GM12878 (cell line): ENCODE measurements at regions not wholly inside any gene's neighbourhood (a gene's known extent, or its start where the extent isn't known, plus 50 kb on each side); places are given as distances from the start of the nearest gene placed in this dataset.

Experiments used
- ATAC-seq: fragments of 200-7000 bp; cut with Tn5 transposase; 3 replicates; pipeline ENCODE4 v1.9.1; 2020; ENCODE audit warnings: mild to moderate bottlenecking, moderate library complexity
- BruUV-seq: library from RNA; stranded (reverse); fragments of 400-500 nt; replicated peaks from 2 replicates; lab custom pipeline; 2021; lab: Mats Ljungman, UMichigan
- CTCF ChIA-PET: fragments of 300-600 bp; sonication (Branson Sonifier 250); formaldehyde crosslinking; extraction: SDS; loops from one replicate; lab custom pipeline; 2021; ENCODE audit warnings: inconsistent platforms; lab: Yijun Ruan, JAX
- POLR2A ChIA-PET: fragments of 350-600 bp; formaldehyde crosslinking; extraction: SDS; loops from one replicate; lab custom pipeline; 2021; ENCODE audit warnings: inconsistent platforms; lab: Charles Lee
- RAD21 ChIA-PET: fragments of 300-600 bp; sonication (Branson Sonifier 250); formaldehyde crosslinking; loops from one replicate; lab custom pipeline; 2023; ENCODE audit warnings: antibody characterized with exemption; ENCODE audit not compliant: unreplicated experiment; lab: Charles Lee
- SMC1A ChIA-PET: fragments of 300-600 bp; sonication (Branson Sonifier 250); formaldehyde crosslinking; loops from one replicate; lab custom pipeline; 2023; ENCODE audit not compliant: unreplicated experiment, uncharacterized antibody; lab: Charles Lee
- DNase-seq: peaks from one replicate; pipeline ENCODE4 v3.0.0-alpha.2; 2011; ENCODE audit warnings: low read depth, low spot score
- FAIRE-seq: peaks from 3 replicates; lab custom pipeline; 2011; peaks lifted over from hg19 to GRCh38; lab: Jason Lieb, UNC
- H2AFZ ChIP-seq: 2 replicates; pipeline ENCODE4 v1.6.0; 2011; ENCODE audit warnings: low read depth, low read length, control low read depth; ENCODE audit not compliant: control insufficient read depth
- H3K27ac ChIP-seq: 2 replicates; pipeline ENCODE4 v1.5.1; 2011; ENCODE audit warnings: control low read depth; ENCODE audit not compliant: control insufficient read depth, insufficient read depth
- H3K27me3 ChIP-seq, 2 experiments: replicated peaks in 1 of 2; 2 replicates each; pipeline versions ENCODE4 v1.6.0 to v1.6.1; 2011; ENCODE audit warnings: low read length in 1 of 2; ENCODE audit not compliant: control insufficient read depth in 2 of 2, insufficient read depth in 2 of 2
- H3K36me3 ChIP-seq, 2 experiments: 2 replicates each; pipeline ENCODE4 v1.5.1; 2011; ENCODE audit warnings: low read length in 1 of 2; ENCODE audit not compliant: control insufficient read depth in 2 of 2, insufficient read depth in 2 of 2
- H3K4me1 ChIP-seq: 2 replicates; pipeline ENCODE4 v1.6.1; 2011; ENCODE audit warnings: mild to moderate bottlenecking, low read length, moderate library complexity, mixed read lengths; ENCODE audit not compliant: control insufficient read depth, insufficient read depth
- H3K4me2 ChIP-seq: 2 replicates; pipeline ENCODE4 v1.6.0; 2011; ENCODE audit warnings: control low read depth; ENCODE audit not compliant: control insufficient read depth, insufficient read depth
- H3K4me3 ChIP-seq: fragments of 200-600 bp; sonication (generic); 2 replicates; pipeline ENCODE4 v1.5.1; 2016
- H3K79me2 ChIP-seq: 2 replicates; pipeline ENCODE4 v1.6.0; 2011; ENCODE audit warnings: low read length; ENCODE audit not compliant: control insufficient read depth, insufficient read depth
- H3K9ac ChIP-seq: 2 replicates; pipeline ENCODE4 v1.8.0; 2011; ENCODE audit warnings: low read length, control low read depth, mixed read lengths; ENCODE audit not compliant: control insufficient read depth, insufficient read depth
- H3K9me3 ChIP-seq: replicated peaks from 3 replicates; pipeline ENCODE4 v1.5.1; 2011; ENCODE audit warnings: mild to moderate bottlenecking, low read length; ENCODE audit not compliant: control insufficient read depth, insufficient read depth
- H4K20me1 ChIP-seq: 2 replicates; pipeline ENCODE4 v1.6.0; 2011; ENCODE audit not compliant: control insufficient read depth, insufficient read depth
- BHLHE40 ChIP-seq, 2 experiments: fragments of 450-650 bp in 1 of 2; IDR thresholded peaks; 2 replicates each; pipeline ENCODE4 v1.6.1; 2011 to 2017; ENCODE audit warnings: low read depth in 2 of 2, borderline replicate concordance in 1 of 2, improper control_type of control experiment in 1 of 2, low read length in 1 of 2, mild to moderate bottlenecking in 1 of 2
- BMI1 ChIP-seq: fragments of 450-650 bp; IDR thresholded peaks from 2 replicates; pipeline ENCODE4 v1.6.1; 2016; ENCODE audit warnings: mild to moderate bottlenecking, moderate library complexity, borderline replicate concordance
- CREM ChIP-seq: IDR thresholded peaks from 2 replicates; pipeline ENCODE4 v1.6.1; 2014; ENCODE audit warnings: antibody characterized with exemption, low read depth
- EED ChIP-seq: sonication (generic); IDR thresholded peaks from 2 replicates; pipeline ENCODE4 v1.6.1; 2016; ENCODE audit warnings: antibody characterized with exemption, low read depth
- HDAC6 ChIP-seq: fragments of 200-600 bp; sonication (generic); IDR thresholded peaks from one replicate; pipeline ENCODE4 v1.8.0; 2017; ENCODE audit warnings: antibody characterized with exemption; ENCODE audit not compliant: unreplicated experiment
- HDGF ChIP-seq: fragments of 450-650 bp; IDR thresholded peaks from 2 replicates; pipeline ENCODE4 v1.6.1; 2016; ENCODE audit warnings: antibody characterized with exemption
- MTA2 ChIP-seq: fragments of 450-650 bp; IDR thresholded peaks from 2 replicates; pipeline ENCODE4 v1.6.1; 2016; ENCODE audit warnings: low read depth, mild to moderate bottlenecking, moderate library complexity
- NRF1 ChIP-seq: conservative IDR thresholded peaks from 2 replicates; pipeline ENCODE4 v1.6.1; 2011; ENCODE audit warnings: mild to moderate bottlenecking, low read depth, low read length, improper control_type of control experiment
- RFX5 ChIP-seq: IDR thresholded peaks from 2 replicates; pipeline ENCODE4 v1.6.1; 2011; ENCODE audit warnings: low read depth, low read length, improper control_type of control experiment
- SIX5 ChIP-seq: IDR thresholded peaks from 2 replicates; pipeline ENCODE4 v1.6.1; 2011; ENCODE audit warnings: mild to moderate bottlenecking, low read depth, low read length, moderate library complexity; ENCODE audit not compliant: severe bottlenecking
- SMAD1 ChIP-seq: fragments of 450-650 bp; IDR thresholded peaks from 2 replicates; pipeline ENCODE4 v1.6.1; 2018; ENCODE audit warnings: mild to moderate bottlenecking, low read depth; ENCODE audit not compliant: partially characterized antibody
- YBX1 ChIP-seq: fragments of 450-650 bp; IDR thresholded peaks from 2 replicates; pipeline ENCODE4 v1.6.1; 2016; ENCODE audit warnings: antibody characterized with exemption
- ZBED1 ChIP-seq: IDR thresholded peaks from 2 replicates; pipeline ENCODE4 v1.6.1; 2016; ENCODE audit warnings: borderline replicate concordance
- WGBS: methylation state at CpG from one replicate; pipeline ENCODE4 v1.1.6; 2016; ENCODE audit warnings: low lambda C conversion rate; ENCODE audit not compliant: insufficient replicate concordance, insufficient coverage; ENCODE audit errors: missing lambda C conversion rate; 5-methylcytosine and 5-hydroxymethylcytosine counted together
- in situ Hi-C: fragments of 300-500 bp; cut with MboI; formaldehyde crosslinking; loops from 9 replicates; pipeline ENCODE4 v1.14.3; 2018; ENCODE audit warnings: mixed read lengths
- intact Hi-C: fragments of 100-400 bp; cut with micrococcal nuclease; formaldehyde crosslinking; loops from one replicate; pipeline ENCODE4 v1.14.2; 2022; ENCODE audit not compliant: unreplicated experiment
- TF ChIP-seq, protein P1 (sequence below): fragments of 450-650 bp; IDR thresholded peaks from 2 replicates; pipeline ENCODE4 v1.6.1; 2016; ENCODE audit warnings: mild to moderate bottlenecking, moderate library complexity, borderline replicate concordance
- TF ChIP-seq, protein P2 (sequence below): fragments of 450-650 bp; IDR thresholded peaks from 2 replicates; pipeline ENCODE4 v1.6.1; 2017; ENCODE audit warnings: low read depth, mild to moderate bottlenecking, moderate library complexity
- TF ChIP-seq, protein P3 (sequence below): fragments of 450-650 bp; formaldehyde crosslinking; IDR thresholded peaks from 2 replicates; pipeline ENCODE4 v1.4.0; 2022; ENCODE audit warnings: mild to moderate bottlenecking, moderate library complexity

DNA sequence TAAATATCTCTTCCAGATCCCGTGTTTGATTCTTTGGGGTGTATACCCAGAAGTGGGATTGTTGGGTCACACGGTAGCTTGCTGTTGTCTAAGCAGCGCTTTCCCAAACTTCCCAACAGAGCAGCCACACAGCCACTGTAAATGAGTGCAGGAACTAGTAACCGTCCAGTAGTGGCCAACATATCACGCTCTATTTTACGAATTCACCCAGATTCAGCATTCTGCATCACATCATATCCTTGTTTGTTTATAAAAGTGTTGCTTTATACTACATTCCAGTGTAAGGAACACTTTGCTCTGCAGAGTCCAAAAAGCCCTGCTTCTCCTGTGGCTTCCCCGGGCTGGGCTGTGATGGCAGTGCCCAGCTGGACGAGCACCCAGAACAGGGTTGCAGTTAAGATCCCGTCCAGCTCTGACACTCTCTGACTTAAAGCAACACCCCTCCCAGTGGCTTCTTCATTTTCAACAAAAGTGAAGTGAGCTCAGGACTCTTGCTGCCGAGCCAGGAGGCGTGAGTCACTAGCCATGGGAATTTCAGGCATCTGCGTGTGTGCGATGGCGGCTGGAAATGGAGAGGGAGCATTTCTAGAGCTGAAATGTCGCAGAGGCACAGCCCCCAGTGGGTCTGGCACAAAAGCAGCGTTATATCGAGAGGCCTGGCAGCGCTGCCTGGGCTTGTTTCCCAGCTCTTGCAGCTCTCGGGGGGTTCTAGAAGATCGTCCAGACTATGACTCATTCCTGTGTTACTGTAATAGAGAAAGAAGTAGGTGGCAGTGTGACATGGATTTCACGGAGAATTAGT lies 216.3 kb upstream of the ECI2 start:
- intact Hi-C loops (no loop called here), in situ Hi-C loops (no loop called here)
- no peak overlapping the region for H3K4me3 ChIP-seq
- no peak for ATAC-seq
- WGBS: 27% methylated on average over 21 of the region's 21 CpGs
- H3K4me1 ChIP-seq: no peaks in the 10 kb centered on the region
- no peak for DNase-seq
- ChIA-PET RAD21 (no interaction called here), CTCF (interaction anchor here (0.5 kb wide), 1 partner anchor 11 kb away, joined by 3 read pairs; no protein-coding TSS in a partner anchor), SMC1A (interaction anchor here (0.7 kb wide), 1 partner anchor 642 kb away, joined by 3 read pairs; no protein-coding TSS in a partner anchor), POLR2A (no interaction called here)
- H3K9ac ChIP-seq: no peak overlapping the region
- no peak overlapping the region for H3K27ac ChIP-seq
- H3K4me2 ChIP-seq: no peak overlapping the region
- no peaks in the 10 kb centered on the region for H4K20me1 ChIP-seq
- no peaks in the 10 kb centered on the region for H3K36me3 ChIP-seq
- no peaks in the 10 kb centered on the region for H3K27me3 ChIP-seq
- no peaks in the 10 kb centered on the region; the same call in 2 of the 3 replicates for H3K9me3 ChIP-seq
- no peak for FAIRE-seq
- no TSS peak for BruUV-seq
- H3K79me2 ChIP-seq: no peaks in the 10 kb centered on the region
- no peak overlapping the region for H2AFZ ChIP-seq
- TF ChIP-seq MTA2 (no peak), HDAC6 (no peak), EED (no peak), YBX1 (no peak), BMI1 (no peak), SMAD1 (no peak), HDGF (no peak), NRF1 (no peak), ZBED1 (no peak), BHLHE40 (IDR thresholded peaks at IDR 0.05; ENCODE audit: borderline replicate concordance in 1 of 2, low read depth in 2 of 2, low read length in 1 of 2) (no peak), SIX5 (no peak), CREM (no peak), RFX5 (no peak)
- TF ChIP-seq, protein P1, sequence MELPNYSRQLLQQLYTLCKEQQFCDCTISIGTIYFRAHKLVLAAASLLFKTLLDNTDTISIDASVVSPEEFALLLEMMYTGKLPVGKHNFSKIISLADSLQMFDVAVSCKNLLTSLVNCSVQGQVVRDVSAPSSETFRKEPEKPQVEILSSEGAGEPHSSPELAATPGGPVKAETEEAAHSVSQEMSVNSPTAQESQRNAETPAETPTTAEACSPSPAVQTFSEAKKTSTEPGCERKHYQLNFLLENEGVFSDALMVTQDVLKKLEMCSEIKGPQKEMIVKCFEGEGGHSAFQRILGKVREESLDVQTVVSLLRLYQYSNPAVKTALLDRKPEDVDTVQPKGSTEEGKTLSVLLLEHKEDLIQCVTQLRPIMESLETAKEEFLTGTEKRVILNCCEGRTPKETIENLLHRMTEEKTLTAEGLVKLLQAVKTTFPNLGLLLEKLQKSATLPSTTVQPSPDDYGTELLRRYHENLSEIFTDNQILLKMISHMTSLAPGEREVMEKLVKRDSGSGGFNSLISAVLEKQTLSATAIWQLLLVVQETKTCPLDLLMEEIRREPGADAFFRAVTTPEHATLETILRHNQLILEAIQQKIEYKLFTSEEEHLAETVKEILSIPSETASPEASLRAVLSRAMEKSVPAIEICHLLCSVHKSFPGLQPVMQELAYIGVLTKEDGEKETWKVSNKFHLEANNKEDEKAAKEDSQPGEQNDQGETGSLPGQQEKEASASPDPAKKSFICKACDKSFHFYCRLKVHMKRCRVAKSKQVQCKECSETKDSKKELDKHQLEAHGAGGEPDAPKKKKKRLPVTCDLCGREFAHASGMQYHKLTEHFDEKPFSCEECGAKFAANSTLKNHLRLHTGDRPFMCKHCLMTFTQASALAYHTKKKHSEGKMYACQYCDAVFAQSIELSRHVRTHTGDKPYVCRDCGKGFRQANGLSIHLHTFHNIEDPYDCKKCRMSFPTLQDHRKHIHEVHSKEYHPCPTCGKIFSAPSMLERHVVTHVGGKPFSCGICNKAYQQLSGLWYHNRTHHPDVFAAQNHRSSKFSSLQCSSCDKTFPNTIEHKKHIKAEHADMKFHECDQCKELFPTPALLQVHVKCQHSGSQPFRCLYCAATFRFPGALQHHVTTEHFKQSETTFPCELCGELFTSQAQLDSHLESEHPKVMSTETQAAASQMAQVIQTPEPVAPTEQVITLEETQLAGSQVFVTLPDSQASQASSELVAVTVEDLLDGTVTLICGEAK: no peak
- TF ChIP-seq, protein P2, sequence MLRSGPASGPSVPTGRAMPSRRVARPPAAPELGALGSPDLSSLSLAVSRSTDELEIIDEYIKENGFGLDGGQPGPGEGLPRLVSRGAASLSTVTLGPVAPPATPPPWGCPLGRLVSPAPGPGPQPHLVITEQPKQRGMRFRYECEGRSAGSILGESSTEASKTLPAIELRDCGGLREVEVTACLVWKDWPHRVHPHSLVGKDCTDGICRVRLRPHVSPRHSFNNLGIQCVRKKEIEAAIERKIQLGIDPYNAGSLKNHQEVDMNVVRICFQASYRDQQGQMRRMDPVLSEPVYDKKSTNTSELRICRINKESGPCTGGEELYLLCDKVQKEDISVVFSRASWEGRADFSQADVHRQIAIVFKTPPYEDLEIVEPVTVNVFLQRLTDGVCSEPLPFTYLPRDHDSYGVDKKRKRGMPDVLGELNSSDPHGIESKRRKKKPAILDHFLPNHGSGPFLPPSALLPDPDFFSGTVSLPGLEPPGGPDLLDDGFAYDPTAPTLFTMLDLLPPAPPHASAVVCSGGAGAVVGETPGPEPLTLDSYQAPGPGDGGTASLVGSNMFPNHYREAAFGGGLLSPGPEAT: no peak
- TF ChIP-seq, protein P3, sequence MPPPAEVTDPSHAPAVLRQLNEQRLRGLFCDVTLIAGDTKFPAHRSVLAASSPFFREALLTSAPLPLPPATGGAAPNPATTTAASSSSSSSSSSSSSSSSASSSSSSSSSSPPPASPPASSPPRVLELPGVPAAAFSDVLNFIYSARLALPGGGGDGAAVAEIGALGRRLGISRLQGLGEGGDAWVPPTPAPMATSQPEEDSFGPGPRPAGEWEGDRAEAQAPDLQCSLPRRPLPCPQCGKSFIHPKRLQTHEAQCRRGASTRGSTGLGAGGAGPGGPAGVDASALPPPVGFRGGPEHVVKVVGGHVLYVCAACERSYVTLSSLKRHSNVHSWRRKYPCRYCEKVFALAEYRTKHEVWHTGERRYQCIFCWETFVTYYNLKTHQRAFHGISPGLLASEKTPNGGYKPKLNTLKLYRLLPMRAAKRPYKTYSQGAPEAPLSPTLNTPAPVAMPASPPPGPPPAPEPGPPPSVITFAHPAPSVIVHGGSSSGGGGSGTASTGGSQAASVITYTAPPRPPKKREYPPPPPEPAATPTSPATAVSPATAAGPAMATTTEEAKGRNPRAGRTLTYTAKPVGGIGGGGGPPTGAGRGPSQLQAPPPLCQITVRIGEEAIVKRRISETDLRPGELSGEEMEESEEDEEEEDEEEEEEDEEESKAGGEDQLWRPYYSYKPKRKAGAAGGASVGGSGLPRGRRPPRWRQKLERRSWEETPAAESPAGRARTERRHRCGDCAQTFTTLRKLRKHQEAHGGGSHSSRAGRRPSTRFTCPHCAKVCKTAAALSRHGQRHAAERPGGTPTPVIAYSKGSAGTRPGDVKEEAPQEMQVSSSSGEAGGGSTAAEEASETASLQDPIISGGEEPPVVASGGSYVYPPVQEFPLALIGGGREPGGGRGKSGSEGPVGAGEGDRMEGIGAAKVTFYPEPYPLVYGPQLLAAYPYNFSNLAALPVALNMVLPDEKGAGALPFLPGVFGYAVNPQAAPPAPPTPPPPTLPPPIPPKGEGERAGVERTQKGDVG (CRISPR knock-in tag): no peak
